Activated CD4-positive, alpha-beta T cell treated with anti-CD3 and anti-CD28 coated beads for 4 hours (primary cell): ENCODE measurements at regions not wholly inside any gene's neighbourhood (a gene's known extent, or its start where the extent isn't known, plus 50 kb on each side); places are given as distances from the start of the nearest gene placed in this dataset.

Source experiments
- DNase-seq, 2 donors: peaks; one replicate each; pipeline ENCODE4 v3.0.0-alpha.2; 2020

DNA sequence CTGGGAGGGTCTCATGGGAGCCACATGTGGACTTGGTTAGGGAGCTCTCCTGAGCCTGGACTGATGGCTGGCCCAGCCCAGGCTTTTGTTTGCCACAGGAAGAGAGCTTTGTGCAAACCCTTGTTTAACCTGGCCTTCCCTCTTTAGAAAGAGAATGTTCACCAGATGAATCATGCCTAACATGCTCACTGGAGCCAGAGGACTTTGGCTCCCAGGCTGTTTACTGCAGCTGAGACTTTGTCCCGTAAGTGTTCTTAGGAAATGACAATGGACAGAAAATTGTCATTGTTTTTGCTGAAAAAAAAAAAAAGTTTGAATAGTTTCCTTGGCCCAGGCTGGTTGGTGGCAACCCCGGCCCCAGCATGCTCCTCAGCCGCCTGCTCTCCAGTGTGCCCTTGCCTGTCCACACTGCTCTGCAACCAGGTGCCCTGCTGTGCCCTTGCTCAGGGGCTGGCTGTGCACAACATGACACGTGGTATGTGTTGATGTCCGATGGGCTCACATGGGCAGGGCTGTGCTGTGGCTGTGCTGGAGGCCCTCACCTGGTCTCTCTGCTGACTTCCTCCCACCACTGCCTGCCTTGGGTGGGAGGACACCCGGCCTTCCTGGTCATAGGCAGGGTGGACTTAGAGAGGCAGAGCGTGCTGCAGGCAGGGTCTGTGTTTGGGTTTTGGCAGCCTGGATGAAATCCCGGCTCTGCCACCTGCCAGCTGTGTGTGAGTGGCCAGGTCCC, 215.3 kb upstream of the ZNF32 start:
- no peak for DNase-seq

DNA sequence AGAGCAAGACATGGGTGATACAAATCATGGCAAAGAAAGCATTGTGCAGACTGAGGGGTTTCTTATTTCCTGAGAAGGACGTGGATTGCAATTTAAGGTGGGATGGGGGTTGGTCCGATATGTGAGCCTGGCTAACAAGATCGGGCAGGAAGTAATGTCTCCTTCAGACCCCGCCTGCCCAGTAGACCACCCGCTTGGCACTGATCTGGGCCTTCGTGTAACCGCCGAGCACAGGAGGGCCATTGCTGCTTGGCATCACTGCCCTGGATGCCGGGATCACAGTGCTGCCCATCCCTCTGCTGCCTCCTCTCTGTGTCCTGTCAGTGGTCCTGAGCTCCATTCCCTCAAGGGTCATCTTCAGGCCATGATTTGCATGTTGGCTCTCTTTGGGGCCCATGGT, 214.6 kb upstream of the ZNF32 start:
- no peak for DNase-seq

DNA sequence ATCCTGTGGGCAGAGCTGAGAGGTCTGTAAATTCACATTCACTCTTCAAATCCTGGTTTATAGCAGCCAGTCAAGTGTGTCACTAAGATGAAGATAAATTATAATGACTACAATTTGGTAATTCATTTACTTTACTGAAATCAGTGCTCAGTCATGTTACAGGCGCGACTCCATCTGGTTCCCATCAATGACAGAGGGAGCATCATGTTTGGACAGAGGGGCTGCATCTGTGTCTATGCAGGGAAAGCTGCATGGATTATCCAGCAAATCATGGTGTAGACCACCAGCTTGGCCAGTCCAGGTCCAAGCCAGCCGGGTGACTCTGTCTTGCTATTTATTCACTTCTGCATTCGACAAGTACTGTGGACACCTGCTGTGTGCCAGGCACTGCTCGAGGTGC, 214.1 kb upstream of the ZNF32 start:
- no peak for DNase-seq

DNA sequence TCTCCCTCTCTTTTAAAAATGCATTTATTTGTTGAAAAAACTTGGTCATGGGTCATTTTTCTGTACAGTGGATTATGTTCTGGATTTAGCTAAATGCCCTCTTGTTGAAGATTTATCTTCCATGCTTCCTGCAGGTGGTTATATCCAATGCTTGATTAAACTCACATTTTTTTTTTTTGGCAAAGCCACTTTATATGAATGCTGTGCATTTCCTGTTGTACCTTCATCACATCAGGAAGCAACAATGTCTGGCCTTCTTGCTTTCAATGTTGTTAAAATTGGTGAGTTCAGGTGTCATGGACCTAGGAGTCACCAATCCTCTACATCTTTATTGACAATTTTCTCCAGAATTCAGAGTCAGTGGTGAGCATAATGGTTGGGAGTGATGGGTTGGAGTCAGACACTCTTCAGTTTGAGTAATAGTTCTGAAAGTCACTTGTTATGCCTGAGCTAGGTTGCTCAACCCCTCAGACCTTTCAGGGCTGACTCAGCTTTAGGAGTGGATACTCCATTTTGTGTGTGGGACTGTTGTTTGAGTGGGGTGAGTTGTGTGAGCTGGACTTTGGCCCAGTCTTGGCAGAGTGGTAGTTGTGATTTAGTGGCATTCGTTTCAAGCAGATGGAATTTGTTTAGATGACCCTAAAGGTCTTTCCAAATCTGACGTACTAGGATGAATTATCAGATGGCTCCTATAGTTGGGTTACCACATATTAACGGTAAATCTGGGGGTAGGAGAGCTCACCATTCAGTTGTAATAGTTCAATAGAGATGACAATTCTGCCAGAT, 213.5 kb upstream of the ZNF32 start:
- DNase-seq = no peak

DNA sequence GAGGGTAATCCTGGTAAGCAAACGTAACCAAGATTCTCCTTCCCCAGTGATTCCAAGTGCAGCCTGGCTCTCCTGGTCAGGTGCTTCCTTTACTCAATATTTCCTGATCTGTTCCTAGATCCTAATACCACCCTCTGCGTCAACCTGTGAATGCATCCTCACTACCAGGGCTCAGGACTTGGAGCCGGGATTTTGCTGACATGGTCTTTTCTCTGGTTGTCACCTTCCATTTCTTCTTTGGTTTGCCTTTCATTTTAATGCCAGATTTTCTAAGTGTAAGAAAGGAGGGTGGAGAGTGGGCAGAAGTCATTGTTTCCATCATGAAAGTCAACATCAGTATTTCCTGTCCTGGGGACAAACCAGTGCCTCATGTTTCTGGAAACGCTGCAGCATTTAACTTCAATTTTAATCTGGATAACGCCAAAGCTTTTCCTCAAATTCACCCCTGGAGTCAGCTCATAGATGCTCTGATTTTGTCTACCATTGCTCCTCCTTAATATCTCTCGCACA, 210.4 kb upstream of the ZNF32 start:
- DNase-seq = no peak

DNA sequence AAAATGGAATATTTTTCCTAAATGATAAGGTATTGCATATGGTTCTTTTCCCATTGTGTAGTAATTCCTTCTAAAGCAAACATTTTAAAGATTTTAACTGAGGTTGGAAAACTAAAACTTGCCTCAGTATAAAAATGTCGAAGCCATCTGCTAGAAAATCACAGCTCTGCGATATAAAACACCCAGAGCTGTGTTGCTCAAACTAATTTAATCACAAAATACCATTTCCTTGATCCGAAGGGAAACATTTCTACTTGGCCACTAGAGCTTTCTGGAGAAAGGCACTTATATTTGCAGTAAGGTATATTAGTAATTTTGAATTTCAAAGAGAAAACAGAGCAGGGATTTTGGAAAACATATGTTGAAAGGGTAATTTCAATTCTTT, 209.2 kb upstream of the ZNF32 start:
- no peak for DNase-seq

DNA sequence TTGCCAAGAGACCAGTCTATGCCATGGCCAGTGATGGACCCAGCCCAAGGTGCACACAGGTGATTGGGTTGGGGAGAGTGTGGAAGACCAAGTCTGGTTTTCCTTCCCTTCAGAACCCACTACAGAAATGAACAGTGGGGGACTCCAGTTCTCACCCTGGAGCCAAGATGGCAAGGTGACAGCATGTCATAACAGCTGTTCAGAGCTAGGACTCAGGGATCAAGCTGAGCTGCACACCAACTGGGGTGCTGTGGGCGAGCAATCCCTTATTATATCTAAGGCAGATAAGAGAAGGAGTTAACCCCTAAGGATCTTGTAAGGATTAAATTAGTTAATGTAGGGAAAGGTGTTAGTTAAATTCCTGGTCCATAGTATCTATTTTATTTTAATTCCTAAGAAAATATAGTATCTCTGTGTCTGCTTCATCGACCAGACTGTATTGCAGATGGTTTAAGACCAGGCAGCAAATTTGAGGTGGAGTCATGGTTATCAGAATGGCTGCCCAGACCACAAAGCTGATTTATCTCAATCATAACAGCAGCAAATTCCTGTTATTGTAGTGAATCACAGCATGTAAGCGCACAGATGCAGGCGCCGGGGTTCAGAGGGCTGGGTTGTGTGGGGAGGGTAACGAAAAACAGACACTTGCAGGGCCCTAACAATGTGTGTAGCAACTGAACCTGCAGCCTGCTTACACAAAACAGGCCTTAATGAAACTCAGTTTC, 208.7 kb upstream of the ZNF32 start:
- DNase-seq = no peak

DNA sequence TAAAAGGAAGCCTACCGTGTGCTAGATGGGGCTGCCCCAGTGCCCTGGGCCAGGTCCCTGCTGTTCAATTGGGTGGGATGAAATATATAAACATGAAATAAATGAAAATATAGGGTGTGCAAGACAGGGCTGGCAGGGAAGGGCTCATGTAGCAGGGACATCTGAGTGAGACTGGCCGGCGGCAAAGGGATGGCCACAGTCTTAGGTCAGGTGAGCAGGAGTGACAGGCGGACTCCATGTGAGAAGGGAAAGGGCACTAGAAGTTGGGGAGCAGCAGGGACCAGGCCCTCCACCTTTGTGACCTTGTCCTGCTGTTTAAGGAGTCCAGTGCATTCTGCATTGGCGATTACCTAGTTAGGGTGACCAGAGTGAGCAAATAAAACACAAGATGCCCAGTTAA, 207.6 kb upstream of the ZNF32 start:
- DNase-seq = no peak

DNA sequence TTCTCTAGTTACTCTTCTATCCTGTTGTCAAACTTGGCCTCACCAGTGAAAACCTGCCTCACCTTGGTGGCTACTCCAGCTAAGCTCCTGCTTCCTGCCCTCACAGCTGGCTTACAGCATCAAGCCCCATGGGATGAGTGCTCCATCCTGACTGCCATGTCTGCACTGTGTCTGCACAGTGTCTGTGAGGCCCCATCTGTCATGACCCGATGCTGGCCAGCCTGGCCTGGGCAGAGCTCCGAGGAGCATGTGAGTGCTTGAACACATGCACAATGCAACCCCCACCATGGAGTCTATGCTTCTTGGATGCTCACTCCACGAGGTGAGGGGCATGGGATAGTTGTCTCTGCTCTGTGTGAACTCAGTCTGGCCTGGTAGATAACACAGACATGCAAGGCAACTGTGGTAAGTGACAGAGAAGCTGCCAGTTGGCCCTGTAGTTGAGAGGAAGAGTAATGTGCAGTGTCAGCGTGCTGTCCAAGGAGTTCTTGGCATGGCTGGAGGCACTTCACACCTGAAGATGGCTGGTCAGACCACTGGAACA, 207.1 kb upstream of the ZNF32 start:
- no peak for DNase-seq

DNA sequence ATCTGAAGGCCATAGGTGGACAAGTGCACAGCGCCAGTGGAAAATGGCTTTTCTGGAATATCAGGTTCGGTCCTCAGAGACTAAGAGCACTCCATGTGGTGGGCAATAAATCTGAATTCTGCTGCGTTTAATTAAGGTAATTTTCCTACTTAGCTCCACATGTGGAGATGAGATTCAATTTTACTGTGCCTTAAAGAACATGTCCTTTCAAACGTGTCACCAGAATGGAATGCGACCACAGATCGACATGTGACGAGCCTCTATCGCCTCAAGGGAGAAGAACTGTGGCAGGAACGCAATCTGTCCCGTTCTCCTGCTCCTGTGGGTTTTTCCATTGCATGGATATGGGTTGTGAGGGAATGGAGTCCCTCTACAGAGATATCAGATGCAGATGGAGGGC, 205.3 kb upstream of the ZNF32 start:
- DNase-seq = no peak

DNA sequence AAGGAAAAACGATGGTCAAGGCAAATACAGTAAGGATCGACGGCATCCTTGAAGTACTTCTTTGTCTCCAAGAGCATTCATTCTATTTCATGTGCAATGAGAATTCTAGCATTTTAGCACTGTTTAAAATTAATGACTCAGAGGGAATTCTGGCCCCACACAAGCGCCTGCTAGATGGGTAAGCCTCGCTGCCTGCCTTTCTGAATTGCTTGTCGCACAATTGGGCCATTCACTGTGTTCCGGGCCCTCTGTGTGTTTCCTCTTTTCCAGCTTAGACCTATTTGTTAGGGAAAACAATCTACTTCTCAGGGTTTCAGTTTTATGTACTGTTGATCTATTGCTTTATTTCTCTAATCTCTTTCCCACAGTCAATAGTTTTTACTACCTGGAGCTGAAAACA, 204.7 kb upstream of the ZNF32 start:
- DNase-seq = no peak

DNA sequence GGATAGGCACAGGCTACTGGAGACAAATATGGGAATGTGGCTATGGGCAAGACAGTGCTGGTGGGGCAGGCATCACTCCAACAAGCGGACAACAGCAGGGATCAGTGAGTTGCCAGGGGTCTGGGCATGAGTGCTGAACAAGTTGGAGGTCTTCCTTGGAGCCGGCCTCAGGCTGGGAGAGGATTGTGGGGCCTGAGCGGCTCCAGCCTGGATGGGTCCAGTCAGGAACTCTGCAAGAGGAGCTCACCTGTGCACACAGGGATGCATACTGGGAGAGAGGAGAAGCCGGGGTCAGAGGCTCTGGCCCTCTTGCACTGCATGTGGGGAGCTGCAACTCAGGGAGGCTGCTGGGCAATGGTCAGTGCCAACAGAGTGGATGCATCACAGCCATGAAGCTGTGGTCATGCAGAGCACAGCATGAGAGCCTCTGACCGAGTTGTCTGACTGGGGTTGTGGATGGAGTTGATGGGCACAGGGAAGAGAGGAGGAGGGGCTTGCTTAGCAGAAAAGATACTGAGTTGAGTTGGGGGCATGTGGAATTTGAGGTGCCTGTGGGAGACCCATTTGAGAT, 204.0 kb upstream of the ZNF32 start:
- DNase-seq = no peak

DNA sequence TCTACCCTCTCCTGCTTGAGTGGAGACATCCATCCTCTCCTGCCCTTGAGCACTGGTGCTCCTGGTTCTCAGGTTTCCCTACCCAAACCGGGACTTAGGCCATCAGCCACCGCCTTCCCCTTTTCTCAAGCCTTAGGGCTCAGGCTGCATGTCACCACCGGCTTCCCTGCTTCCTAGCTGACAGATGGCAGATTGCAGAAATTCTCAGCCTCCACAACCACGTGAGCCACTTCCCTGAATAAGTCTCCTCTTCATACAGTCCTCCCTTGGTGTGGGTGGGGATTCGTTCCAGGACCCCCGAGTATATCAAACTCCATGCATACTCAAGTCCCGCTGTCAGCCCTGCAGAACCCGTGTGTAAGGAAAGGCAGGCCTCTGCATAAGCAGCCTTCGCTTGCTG, 203.5 kb upstream of the ZNF32 start:
- no peak for DNase-seq

DNA sequence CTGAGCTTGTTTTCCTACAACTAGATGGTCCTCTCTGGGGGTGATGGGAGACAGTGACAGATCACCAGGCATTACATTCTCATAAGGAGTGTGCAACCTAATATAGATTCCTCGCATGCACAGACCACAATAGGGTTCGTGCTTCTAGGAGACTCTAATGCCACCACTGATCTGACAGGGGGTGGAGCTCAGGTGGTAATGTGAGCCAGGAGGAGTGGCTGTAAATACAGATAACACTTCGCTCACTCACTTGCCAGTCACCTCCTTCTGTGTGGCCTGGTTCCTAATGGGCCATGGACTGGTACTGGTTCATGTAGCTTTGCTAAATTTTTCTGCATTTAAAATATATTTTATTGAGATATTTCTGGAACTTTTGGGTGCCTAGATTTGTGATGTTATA, 202.3 kb upstream of the ZNF32 start:
- no peak for DNase-seq

DNA sequence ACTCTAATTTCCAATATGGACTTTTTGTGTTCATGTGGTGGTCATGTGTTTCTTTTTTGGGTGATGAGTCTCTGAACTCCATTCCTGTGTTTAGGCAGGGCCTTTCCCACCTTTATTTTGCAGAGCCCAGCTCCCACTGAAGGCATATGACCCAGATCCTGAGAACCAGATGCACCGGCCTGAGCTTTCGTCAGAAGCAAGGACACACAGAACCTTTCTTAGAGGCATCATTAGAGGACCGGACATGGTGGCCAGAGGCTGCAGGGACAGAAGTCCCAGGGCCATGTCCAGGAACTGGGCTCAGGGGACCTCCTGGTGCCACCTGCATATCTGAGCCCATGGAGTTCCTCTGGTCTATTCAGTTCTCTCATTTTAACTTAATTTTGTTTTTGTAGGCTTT, 200.9 kb upstream of the ZNF32 start:
- DNase-seq = no peak

DNA sequence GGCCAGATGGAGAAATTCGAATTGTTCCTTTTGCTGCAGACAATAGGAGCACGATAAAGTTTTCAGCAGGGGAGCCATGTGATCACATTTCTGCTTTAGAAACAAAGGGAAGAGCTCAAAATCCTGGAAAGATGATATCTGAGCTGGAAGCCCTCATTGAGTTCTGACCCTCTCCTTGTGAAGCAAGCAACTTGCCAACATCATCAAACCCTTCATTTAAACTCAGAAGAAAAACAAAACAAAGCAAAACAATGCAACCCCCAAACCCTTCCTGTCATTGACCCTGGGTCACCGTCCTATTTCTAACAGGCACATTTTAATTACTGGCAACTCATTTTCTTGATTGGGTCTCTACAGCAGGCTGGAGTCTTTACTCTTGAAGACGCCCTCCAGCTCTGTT, 198.3 kb upstream of the ZNF32 start:
- no peak for DNase-seq

DNA sequence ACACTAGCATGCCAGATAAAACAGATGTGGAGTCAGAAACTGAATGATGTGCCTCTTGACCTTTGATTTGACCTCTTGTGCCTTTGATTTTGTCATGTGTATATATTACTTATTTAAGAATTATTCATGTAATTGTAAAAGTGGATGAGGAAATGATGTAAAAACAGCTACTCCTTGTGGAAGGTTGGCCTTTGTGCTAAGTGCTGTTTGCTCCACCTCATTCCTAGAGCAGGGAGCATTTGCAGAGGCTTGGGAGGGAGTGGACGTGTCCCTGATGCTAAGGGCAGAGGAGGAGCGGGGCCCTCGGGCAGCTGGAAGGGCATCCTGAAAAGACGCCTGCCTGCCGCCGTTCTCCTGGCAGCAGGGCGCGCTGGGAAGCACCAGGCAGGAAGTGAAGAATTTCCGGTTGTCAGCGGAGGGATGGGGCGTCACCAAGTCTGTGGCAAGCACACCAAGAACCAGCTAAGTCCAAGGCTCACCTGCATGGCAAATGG, 197.6 kb upstream of the ZNF32 start:
- peak; percentile 8 to 19 for DNase-seq

DNA sequence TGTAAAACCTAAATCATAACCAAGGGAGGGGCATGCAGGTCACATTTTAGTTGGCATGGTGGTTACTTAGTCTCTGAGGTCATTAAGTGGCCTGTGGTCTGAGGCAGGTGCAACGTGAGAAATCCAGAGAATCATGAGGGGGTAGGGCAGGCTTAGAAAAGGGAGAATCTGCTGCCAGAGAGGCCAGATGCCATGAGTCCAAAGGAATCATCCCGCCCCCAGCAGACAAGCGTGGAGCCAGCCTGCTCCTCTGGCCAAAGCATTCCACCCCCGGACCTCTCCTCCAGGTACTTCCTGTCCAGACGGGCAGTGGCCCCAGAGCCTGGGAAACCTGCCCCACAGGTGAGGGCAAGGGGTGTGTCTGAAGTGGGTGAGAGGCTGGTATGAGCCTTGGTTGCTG, 196.4 kb upstream of the ZNF32 start:
- DNase-seq = no peak

DNA sequence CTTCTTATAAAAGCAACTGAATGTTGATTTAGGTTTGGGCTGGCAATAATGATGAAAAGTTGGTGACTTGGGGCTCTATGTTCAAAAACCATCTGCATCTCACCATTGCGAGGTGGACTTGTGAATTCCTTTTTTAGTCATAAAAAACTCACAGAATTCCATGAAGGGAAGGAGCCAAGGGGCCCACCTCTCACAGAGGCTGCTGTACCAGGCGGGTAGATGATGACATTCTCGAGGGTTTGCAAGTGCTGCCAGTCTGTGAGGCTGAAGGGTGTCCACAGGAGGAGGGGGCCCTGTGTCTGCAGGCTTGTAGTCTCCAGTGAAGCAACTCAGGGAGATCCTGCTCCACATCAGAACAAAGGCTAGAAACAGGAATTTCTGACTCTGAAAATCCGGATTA, 195.5 kb upstream of the ZNF32 start:
- no peak for DNase-seq

DNA sequence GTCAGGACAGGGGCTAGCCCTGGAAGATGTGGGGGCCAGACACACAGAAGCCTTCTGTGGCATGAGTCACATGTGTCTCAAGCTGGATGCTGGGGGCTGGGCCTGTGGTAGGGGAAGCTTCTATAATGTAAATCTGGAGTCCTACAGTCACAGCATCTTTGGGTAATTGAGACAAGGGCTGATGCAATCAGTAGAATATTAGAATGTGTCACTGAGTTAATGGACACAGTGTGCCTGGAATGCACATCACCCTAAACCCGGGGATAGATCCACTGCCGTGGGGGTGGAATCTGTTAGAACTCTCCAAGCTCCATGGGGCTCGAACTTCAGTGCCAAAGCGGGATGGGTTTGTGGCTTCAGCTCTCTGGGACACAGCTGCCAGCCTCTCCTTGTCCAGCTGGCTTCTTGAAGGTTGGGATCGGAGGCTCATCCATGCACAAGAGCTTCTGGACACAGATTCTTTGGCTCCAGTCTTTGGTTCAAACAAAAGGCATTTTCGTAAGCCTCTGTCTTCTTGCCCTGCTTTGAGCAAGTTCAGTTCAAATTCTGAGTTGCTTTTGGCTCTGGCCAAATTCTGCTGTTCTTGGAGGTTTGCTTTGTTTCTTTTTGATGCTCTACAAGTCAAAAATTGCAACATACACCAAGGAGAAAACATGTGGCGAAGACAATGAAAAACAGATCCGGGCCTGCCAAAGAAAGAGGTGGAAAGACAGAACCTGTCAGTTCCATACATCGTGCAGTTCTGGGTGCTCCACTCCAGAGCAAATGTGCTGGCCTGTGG, 194.8 kb upstream of the ZNF32 start:
- no peak for DNase-seq

DNA sequence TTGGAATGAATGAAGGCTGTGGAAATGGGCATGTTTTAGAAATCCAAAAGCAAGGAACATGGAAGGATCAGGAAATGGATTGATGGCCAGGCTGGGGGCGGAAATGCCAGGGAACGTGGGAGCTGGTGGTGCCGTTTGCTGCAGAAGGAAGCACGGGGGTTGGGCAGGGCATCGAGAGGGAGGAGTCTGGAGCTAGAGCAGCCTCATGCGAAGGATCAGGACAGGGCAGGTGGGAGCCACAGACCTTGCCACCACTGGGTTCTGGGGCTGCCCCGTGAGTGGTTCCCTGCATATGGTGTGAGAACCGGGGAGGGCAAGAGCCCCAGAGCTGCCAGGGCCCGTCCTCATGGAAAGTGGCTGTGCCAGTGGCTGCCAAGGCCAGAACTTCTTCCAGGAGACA, 193.8 kb upstream of the ZNF32 start:
- no peak for DNase-seq

DNA sequence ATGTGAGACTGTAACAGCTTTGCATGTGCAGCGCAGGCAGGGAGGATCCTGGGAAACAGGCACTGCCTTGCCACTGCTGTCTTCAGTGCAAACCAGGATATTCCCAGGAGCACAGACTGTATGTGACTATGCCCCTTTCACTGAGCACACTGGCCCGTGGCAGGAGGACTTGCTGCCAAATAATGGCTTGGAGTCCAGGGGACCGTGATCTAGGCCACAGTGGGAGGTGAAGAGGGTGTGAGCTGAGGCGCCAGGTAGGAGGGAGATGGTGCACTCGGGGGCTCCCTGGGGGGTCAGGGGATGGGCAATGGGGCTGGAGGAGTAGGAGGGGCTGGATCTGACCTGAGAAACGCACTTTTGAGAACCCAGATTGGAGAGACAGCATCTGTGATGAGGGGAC, 193.4 kb upstream of the ZNF32 start:
- no peak for DNase-seq
